ENCODE measurements at regions not wholly inside any gene's neighbourhood (a gene's known extent, or its start where the extent isn't known, plus 50 kb on each side); places are given as distances from the start of the nearest gene placed in this dataset.

GRCh38 chr6:97663252-97663651 is 380.2 kb upstream of the MMS22L start:
- TF ChIP-seq POLR2A (IDR thresholded peaks at IDR 0.05; ENCODE audit: low read length) = no peak
- TF ChIP-seq GATA1 (IDR thresholded peaks at IDR 0.05; ENCODE audit: low read depth, low read length) = no peak
